Rectal smooth muscle tissue (tissue), 1 donor: ENCODE measurements at regions not wholly inside any gene's neighbourhood (a gene's known extent, or its start where the extent isn't known, plus 50 kb on each side); places are given as distances from the start of the nearest gene placed in this dataset.
"Not testable (repeated sequence)": the region's sequence is repeated elsewhere in the genome, so short reads cannot be mapped to it uniquely, and the experiment has no call there.

ENCODE experiments used
- H3K27ac ChIP-seq: one replicate; pipeline ENCODE4 v1.7.0; 2013; ENCODE audit warnings: low read depth, low read length, inconsistent platforms
- H3K27me3 ChIP-seq: one replicate; pipeline ENCODE4 v1.7.0; 2013; ENCODE audit warnings: low read length; ENCODE audit not compliant: control insufficient read depth, insufficient read depth
- H3K36me3 ChIP-seq: one replicate; pipeline ENCODE4 v1.7.0; 2013; ENCODE audit warnings: low read length; ENCODE audit not compliant: control insufficient read depth, insufficient read depth
- H3K4me1 ChIP-seq: one replicate; pipeline ENCODE4 v1.7.0; 2013; ENCODE audit warnings: low read length; ENCODE audit not compliant: control insufficient read depth, insufficient read depth
- H3K4me3 ChIP-seq: one replicate; pipeline ENCODE4 v1.7.0; 2013; ENCODE audit warnings: low read length
- H3K9ac ChIP-seq: one replicate; pipeline ENCODE4 v1.7.0; 2013; ENCODE audit warnings: low read length

DNA sequence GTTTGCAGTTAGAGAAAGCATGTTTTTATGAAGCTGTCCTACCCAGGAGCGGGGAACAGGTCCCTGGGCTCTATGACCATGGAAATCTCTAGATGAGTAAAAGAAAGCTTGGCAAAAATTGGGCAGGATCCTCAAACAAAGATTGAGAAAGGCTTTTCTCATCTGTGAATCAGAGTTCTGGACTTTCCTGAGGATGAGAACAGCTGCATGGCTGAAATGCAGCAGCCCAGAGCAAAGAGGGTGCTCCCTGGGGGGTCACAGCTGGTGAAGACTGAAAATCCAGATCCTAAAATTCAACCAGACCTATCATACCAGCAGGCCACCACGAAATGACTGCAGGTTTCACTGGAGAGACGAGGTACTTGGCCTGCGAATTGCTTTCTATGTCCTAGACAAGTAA is 65.7 kb upstream of the APP start:
- H3K4me3 ChIP-seq: no peak overlapping the region
- H3K36me3 ChIP-seq: no peaks in the 10 kb centered on the region
- H3K27me3 ChIP-seq: no peaks in the 10 kb centered on the region
- no peak overlapping the region for H3K27ac ChIP-seq
- H3K4me1 ChIP-seq: no peaks in the 10 kb centered on the region
- H3K9ac ChIP-seq: no peak overlapping the region

DNA sequence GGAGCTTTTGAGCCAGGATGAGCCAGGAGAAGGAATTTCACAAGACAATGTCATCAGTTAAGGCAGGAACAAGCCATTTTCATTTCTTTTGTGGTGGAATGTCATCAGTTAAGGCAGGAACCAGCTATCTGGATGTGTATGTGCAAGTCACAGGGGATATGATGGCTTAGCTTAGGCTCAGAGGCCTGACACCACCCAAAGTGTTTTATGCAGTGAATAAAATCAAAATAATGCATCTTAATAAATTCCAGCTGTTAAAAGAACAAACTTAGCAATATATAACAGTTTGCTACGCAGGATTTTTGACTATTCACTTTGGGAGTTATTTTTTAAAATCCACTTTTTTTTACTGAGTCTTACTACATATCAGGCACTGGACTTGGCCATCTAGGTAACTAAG is 62.7 kb upstream of the APP start:
- not testable (repeated sequence) for H3K27ac ChIP-seq, H3K36me3 ChIP-seq, H3K4me1 ChIP-seq, H3K9ac ChIP-seq, H3K27me3 ChIP-seq, H3K4me3 ChIP-seq

DNA sequence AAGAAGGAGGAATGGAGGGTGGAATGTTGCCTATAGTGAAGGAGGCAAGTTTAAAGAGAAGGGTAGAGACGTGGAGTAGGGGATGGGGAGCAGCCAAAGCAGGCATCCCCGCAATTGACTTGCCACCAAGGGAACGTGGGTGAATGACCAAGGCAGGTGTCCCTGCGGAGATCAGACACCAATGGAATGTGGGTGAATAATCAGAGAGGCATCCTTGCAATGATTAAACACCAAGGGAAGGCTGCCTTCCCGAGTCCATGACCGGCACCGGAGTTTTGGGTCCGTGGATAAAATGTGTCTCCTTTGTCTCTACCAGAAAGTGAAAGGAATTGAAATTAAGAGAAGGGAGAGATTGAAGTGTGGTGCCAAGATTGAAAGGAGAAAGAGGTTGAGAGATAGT is 61.9 kb upstream of the APP start:
- not testable (repeated sequence) for H3K36me3 ChIP-seq, H3K9ac ChIP-seq, H3K4me3 ChIP-seq, H3K27me3 ChIP-seq, H3K27ac ChIP-seq, H3K4me1 ChIP-seq

DNA sequence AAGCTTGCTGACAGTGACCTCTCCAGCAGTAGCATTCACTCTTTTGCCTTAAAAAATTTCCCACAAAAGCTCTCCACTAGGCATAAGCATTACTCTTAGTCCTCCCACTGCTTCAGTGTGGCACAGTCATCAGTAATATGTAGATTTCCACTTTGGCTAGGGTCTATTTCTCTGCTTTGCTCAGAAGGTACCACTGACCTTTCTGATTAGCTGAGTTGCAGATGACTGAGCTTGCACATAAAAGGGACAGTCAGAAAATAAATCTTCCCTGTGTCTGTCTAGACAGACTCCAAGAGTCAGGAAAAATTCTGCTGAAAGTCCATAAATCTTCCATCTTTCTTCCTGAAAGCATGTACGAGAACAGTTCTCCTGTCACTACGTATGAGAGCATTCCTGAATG is 56.6 kb upstream of the APP start:
- no peak overlapping the region for H3K27ac ChIP-seq
- no peak overlapping the region for H3K4me3 ChIP-seq
- no peaks in the 10 kb centered on the region for H3K4me1 ChIP-seq
- no peak overlapping the region for H3K9ac ChIP-seq
- H3K27me3 ChIP-seq: no peaks in the 10 kb centered on the region
- no peaks in the 10 kb centered on the region for H3K36me3 ChIP-seq

DNA sequence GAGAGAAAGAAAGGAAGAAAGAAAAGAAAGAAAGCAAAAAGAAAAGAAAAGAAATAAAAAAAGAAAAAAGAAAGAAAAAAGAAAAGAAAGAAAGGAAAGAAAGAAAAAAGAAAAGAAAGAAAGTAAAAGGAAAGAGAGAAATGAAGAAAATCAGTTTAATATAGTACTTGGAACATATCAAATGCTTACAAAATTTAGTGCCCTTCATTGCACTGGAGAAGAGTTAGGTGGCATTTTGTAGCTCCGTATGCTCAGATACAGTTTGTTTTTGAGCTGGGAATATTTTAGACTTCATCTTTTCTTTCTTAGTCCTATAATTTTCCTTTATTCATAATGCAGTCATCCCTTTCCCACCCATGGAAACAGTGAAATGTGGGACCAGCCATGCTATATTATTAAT is 56.2 kb upstream of the APP start:
- H3K36me3 ChIP-seq: no peaks in the 10 kb centered on the region
- no peaks in the 10 kb centered on the region for H3K4me1 ChIP-seq
- H3K27ac ChIP-seq: no peak overlapping the region
- H3K27me3 ChIP-seq: no peaks in the 10 kb centered on the region
- H3K4me3 ChIP-seq: no peak overlapping the region
- H3K9ac ChIP-seq: no peak overlapping the region

DNA sequence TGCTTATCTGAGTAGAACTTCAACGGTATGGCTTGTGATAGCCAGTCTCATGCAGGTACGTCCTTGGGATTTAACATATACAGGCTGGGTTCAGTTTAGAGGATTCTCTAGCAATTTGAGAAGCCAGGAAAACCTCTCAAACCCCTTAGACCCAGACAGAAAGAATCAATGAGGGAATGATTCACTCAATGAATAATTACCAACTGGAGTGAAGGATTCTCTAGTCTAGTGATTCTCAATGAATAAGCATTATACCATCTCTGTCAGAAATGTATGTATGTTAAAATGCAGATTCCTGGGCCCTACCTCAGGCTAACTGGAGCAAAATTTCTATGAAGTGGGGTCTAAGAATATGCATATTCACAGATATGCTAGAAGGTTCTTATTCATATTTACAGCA is 54.5 kb upstream of the APP start:
- Histone ChIP-seq H3K27me3 (no peaks in the 10 kb centered on the region), H3K4me3 (no peak overlapping the region), H3K4me1 (no peaks in the 10 kb centered on the region), H3K36me3 (no peaks in the 10 kb centered on the region), H3K9ac (no peak overlapping the region), H3K27ac (no peak overlapping the region)

DNA sequence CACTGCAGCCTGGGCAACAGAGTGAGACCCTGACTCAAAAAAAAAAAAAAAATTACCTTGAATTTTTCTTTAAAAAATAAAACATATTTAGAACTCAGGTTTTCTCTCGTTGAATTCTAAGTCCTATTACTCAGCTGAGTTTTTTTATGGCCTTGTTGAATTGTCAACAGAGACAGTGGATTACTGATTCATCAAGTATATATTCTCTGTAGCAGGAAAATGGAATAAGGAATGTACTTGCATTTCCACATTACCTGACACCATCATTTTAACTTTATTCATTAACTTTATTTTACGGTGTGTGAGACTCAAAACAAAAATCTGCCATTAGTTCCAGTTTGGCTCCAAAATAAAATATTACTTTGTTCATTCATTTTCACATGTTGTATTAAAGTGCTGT is 53.8 kb upstream of the APP start:
- no peak overlapping the region for H3K9ac ChIP-seq
- H3K27me3 ChIP-seq: no peaks in the 10 kb centered on the region
- no peak overlapping the region for H3K4me3 ChIP-seq
- no peaks in the 10 kb centered on the region for H3K4me1 ChIP-seq
- no peaks in the 10 kb centered on the region for H3K36me3 ChIP-seq
- H3K27ac ChIP-seq: no peak overlapping the region
